HG02798 (cell line): ENCODE measurements at regions not wholly inside any gene's neighbourhood (a gene's known extent, or its start where the extent isn't known, plus 50 kb on each side); places are given as distances from the start of the nearest gene placed in this dataset.

Experiments used
- ATAC-seq: cut with Tn5 transposase; IDR thresholded peaks from one replicate; pipeline ENCODE4 v1.9.1; 2021; ENCODE audit warnings: mild to moderate bottlenecking; ENCODE audit not compliant: unreplicated experiment, poor library complexity

GRCh38 chr18:77804382-77804781, 554.7 kb downstream of the GALR1 start:
- no peak for ATAC-seq

GRCh38 chr18:77807650-77808049, 558.0 kb downstream of the GALR1 start:
- no peak for ATAC-seq

GRCh38 chr18:77811503-77811902, 561.9 kb downstream of the GALR1 start:
- no peak for ATAC-seq

GRCh38 chr18:77815666-77816338, 566.2 kb downstream of the GALR1 start:
- ATAC-seq, result no peak

- no peak for ATAC-seq
Observed at GRCh38 chr18:77818328-77818727, 568.7 kb downstream of the GALR1 start.

GRCh38 chr18:77820472-77820871, 570.8 kb downstream of the GALR1 start:
- no peak for ATAC-seq

- no peak for ATAC-seq
Observed at GRCh38 chr18:77821892-77822291, 572.2 kb downstream of the GALR1 start.

- no peak for ATAC-seq
Observed at GRCh38 chr18:77822632-77823031, 573.0 kb downstream of the GALR1 start.

GRCh38 chr18:77833807-77834206, 584.2 kb downstream of the GALR1 start:
- ATAC-seq, result no peak

- no peak for ATAC-seq
Observed at GRCh38 chr18:77851802-77852201, 602.2 kb downstream of the GALR1 start.

- ATAC-seq, result no peak
Observed at GRCh38 chr18:77853859-77854258, 604.2 kb downstream of the GALR1 start.

- ATAC-seq, result no peak
Observed at GRCh38 chr18:77857678-77858655, 608.3 kb downstream of the GALR1 start.

- no peak for ATAC-seq
Observed at GRCh38 chr18:77859634-77860033, 610.0 kb downstream of the GALR1 start.

- no peak for ATAC-seq
Observed at GRCh38 chr18:77862066-77862757, 612.6 kb downstream of the GALR1 start.

- no peak for ATAC-seq
Observed at GRCh38 chr18:77865853-77866252, 616.2 kb downstream of the GALR1 start.

- no peak for ATAC-seq
Observed at GRCh38 chr18:77866351-77866750, 616.7 kb downstream of the GALR1 start.

GRCh38 chr18:77870199-77870598, 620.6 kb downstream of the GALR1 start:
- no peak for ATAC-seq

- ATAC-seq, result no peak
Observed at GRCh38 chr18:77870894-77871293, 621.2 kb downstream of the GALR1 start.

GRCh38 chr18:77872166-77872565, 622.5 kb downstream of the GALR1 start:
- ATAC-seq, result no peak

- no peak for ATAC-seq
Observed at GRCh38 chr18:77876319-77876865, 626.7 kb downstream of the GALR1 start.

- no peak for ATAC-seq
Observed at GRCh38 chr18:77879829-77880228, 630.2 kb downstream of the GALR1 start.
